RWPE2 (cell line): ENCODE measurements at regions not wholly inside any gene's neighbourhood (a gene's known extent, or its start where the extent isn't known, plus 50 kb on each side); places are given as distances from the start of the nearest gene placed in this dataset.

Experiments used
- ATAC-seq: fragments of 200-7000 bp; cut with Tn5 transposase; 3 replicates; pipeline ENCODE4 v1.9.1; 2021; ENCODE audit warnings: low read depth
- DNase-seq: peaks from one replicate; pipeline ENCODE4 v3.0.0-alpha.2; 2020; ENCODE audit warnings: low spot score
- H3K27ac ChIP-seq: fragments of 450-650 bp; 2 replicates; pipeline ENCODE4 v1.5.1; 2017; ENCODE audit warnings: mild to moderate bottlenecking; ENCODE audit not compliant: poor library complexity, severe bottlenecking
- H3K27me3 ChIP-seq: fragments of 250-450 bp; sonication (Bioruptor Pico); 2 replicates; pipeline ENCODE4 v1.5.1; 2021; ENCODE audit warnings: mild to moderate bottlenecking, moderate library complexity; ENCODE audit not compliant: insufficient read depth, poor library complexity, severe bottlenecking
- H3K36me3 ChIP-seq: fragments of 250-450 bp; sonication (Bioruptor Pico); 2 replicates; pipeline ENCODE4 v1.5.1; 2020; ENCODE audit warnings: low read depth, mild to moderate bottlenecking, moderate library complexity
- H3K4me1 ChIP-seq: fragments of 250-450 bp; sonication (Bioruptor Pico); 2 replicates; pipeline ENCODE4 v1.5.1; 2021; ENCODE audit warnings: mild to moderate bottlenecking, moderate library complexity; ENCODE audit not compliant: insufficient read depth, poor library complexity, severe bottlenecking
- H3K4me3 ChIP-seq: fragments of 250-450 bp; sonication (Bioruptor Pico); 2 replicates; pipeline ENCODE4 v1.5.1; 2021; ENCODE audit warnings: mild to moderate bottlenecking, moderate library complexity; ENCODE audit not compliant: severe bottlenecking
- H3K9me3 ChIP-seq: fragments of 250-450 bp; sonication (Bioruptor Pico); 2 replicates; pipeline ENCODE4 v1.5.1; 2021; ENCODE audit warnings: mild to moderate bottlenecking, moderate library complexity; ENCODE audit not compliant: severe bottlenecking
- CTCF ChIP-seq: fragments of 450-650 bp; IDR thresholded peaks from one replicate; pipeline ENCODE4 v1.5.1; 2017; ENCODE audit warnings: mild to moderate bottlenecking, moderate library complexity; ENCODE audit not compliant: poor library complexity, severe bottlenecking

DNA sequence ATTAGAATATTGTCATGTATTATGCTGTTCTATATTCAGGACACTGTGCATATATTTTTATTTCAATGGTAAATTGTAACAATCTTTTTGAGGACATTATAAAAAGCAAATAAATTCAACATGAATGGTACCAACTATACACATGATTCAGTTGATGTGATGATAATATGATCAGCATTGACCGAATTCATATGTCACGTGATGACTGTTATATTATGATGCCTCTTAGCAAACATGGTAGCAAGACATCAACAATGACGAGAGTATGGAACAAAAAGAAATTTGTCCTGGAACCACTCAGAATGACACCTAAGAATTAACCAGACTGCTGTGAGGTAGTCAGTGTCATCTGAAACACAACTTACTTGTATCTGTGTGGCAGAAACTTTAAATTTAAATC, 161.5 kb upstream of the OR13F1 start:
- Histone ChIP-seq H3K27ac (no peak overlapping the region), H3K4me1 (no peaks in the 10 kb centered on the region), H3K9me3 (no peaks in the 10 kb centered on the region), H3K36me3 (no peaks in the 10 kb centered on the region), H3K27me3 (no peaks in the 10 kb centered on the region), H3K4me3 (no peak overlapping the region)
- TF ChIP-seq CTCF: no peak
- no peak for ATAC-seq
- DNase-seq: no peak

- Histone ChIP-seq H3K4me1 (no peaks in the 10 kb centered on the region), H3K4me3 (no peak overlapping the region), H3K27ac (no peak overlapping the region), H3K27me3 (no peaks in the 10 kb centered on the region), H3K9me3 (no peaks in the 10 kb centered on the region), H3K36me3 (no peaks in the 10 kb centered on the region)
- no peak for ATAC-seq
- no peak for TF ChIP-seq CTCF
- DNase-seq: no peak
Observed at GRCh38 chr9:104345061-104345460, 159.0 kb upstream of the OR13F1 start.

GRCh38 chr9:104350541-104350940, 153.5 kb upstream of the OR13F1 start:
- TF ChIP-seq CTCF: no peak
- no peaks in the 10 kb centered on the region for H3K27me3 ChIP-seq
- no peaks in the 10 kb centered on the region for H3K9me3 ChIP-seq
- H3K36me3 ChIP-seq: no peaks in the 10 kb centered on the region
- ATAC-seq: no peak
- no peaks in the 10 kb centered on the region for H3K4me1 ChIP-seq
- no peak overlapping the region for H3K4me3 ChIP-seq
- DNase-seq: no peak
- no peak overlapping the region for H3K27ac ChIP-seq

- H3K27me3 ChIP-seq: no peaks in the 10 kb centered on the region
- no peak overlapping the region for H3K4me3 ChIP-seq
- ATAC-seq (no peak), DNase-seq (no peak)
- no peak overlapping the region for H3K27ac ChIP-seq
- H3K9me3 ChIP-seq: no peaks in the 10 kb centered on the region
- H3K4me1 ChIP-seq: no peaks in the 10 kb centered on the region
- no peak for TF ChIP-seq CTCF
- no peaks in the 10 kb centered on the region for H3K36me3 ChIP-seq
Observed at GRCh38 chr9:104351726-104352125, 152.3 kb upstream of the OR13F1 start.

- Histone ChIP-seq H3K4me3 (no peak overlapping the region), H3K27me3 (no peaks in the 10 kb centered on the region), H3K27ac (no peak overlapping the region), H3K4me1 (no peaks in the 10 kb centered on the region), H3K36me3 (no peaks in the 10 kb centered on the region), H3K9me3 (no peaks in the 10 kb centered on the region)
- DNase-seq: no peak
- TF ChIP-seq CTCF: no peak
- ATAC-seq: no peak
Observed at GRCh38 chr9:104361207-104361606, 142.9 kb upstream of the OR13F1 start.
